K562 (cell line): ENCODE measurements at regions not wholly inside any gene's neighbourhood (a gene's known extent, or its start where the extent isn't known, plus 50 kb on each side); places are given as distances from the start of the nearest gene placed in this dataset.

Experiments used
- ATAC-seq: fragments of 200-7000 bp; cut with Tn5 transposase; 3 replicates; pipeline ENCODE4 v1.9.1; 2020; ENCODE audit warnings: moderate library complexity
- BruUV-seq: library from RNA; stranded (reverse); fragments of 400-500 nt; replicated peaks from 2 replicates; lab custom pipeline; 2021; lab: Mats Ljungman, UMichigan
- CTCF ChIA-PET: fragments of 300-600 bp; formaldehyde crosslinking; extraction: SDS; loops from one replicate; lab custom pipeline; 2021; ENCODE audit warnings: low intra/inter-chr PET ratio; lab: Yijun Ruan, JAX
- POLR2A ChIA-PET: fragments of 300-600, 350-650 bp; sonication (Branson Sonifier 250); formaldehyde crosslinking; extraction: SDS; loops from one replicate; lab custom pipeline; 2021; ENCODE audit warnings: antibody characterized with exemption, inconsistent platforms; lab: Yijun Ruan, JAX
- DNase-seq, 4 experiments: peaks; one replicate each; pipeline versions ENCODE4 v3.0.0 to v3.0.0-alpha.2; 2011 to 2018; ENCODE audit warnings: low spot score in 3 of 4, mixed read lengths in 3 of 4; ENCODE audit errors: extremely low read depth in 1 of 4
- FAIRE-seq: peaks from 2 replicates; lab custom pipeline; 2011; peaks lifted over from hg19 to GRCh38; lab: Jason Lieb, UNC
- H2AFZ ChIP-seq: 2 replicates; pipeline ENCODE4 v1.6.0; 2011; ENCODE audit warnings: low read depth, low read length, control low read depth, inconsistent platforms
- H3K27ac ChIP-seq: fragments of 200-600 bp; 3 replicates; pipeline ENCODE4 v1.8.0; 2011; ENCODE audit warnings: low read depth, mild to moderate bottlenecking, control low read depth, inconsistent platforms, low read length, moderate library complexity, mixed read lengths; ENCODE audit errors: extremely low read depth
- H3K27me3 ChIP-seq, 2 experiments: fragments of 300-600 bp in 1 of 2; 2 replicates in 1 of 2; 3 replicates in 1 of 2; pipeline versions ENCODE4 v1.6.0 to v1.8.0; 2011; ENCODE audit warnings: inconsistent platforms in 2 of 2, low read length in 2 of 2, mild to moderate bottlenecking in 1 of 2, mixed read lengths in 1 of 2, moderate library complexity in 1 of 2; ENCODE audit not compliant: control insufficient read depth in 2 of 2, insufficient read depth in 2 of 2
- H3K36me3 ChIP-seq: fragments of 300-600 bp; 3 replicates; pipeline ENCODE4 v1.8.0; 2011; ENCODE audit warnings: mild to moderate bottlenecking, low read length, inconsistent platforms; ENCODE audit not compliant: control insufficient read depth, insufficient read depth
- H3K4me1 ChIP-seq, 2 experiments: fragments of 200-600 bp in 1 of 2; replicated peaks in 1 of 2; 2 replicates in 1 of 2; 3 replicates in 1 of 2; pipeline versions ENCODE4 v1.5.1 to v1.8.0; 2011; ENCODE audit warnings: inconsistent platforms in 2 of 2, low read length in 2 of 2, mild to moderate bottlenecking in 1 of 2, mixed read lengths in 1 of 2, moderate library complexity in 1 of 2; ENCODE audit not compliant: control insufficient read depth in 2 of 2, insufficient read depth in 2 of 2
- H3K4me2 ChIP-seq: 2 replicates; pipeline ENCODE4 v1.6.1; 2011; ENCODE audit warnings: low read length, control low read depth, inconsistent platforms, mixed read lengths; ENCODE audit not compliant: insufficient read depth
- H3K4me3 ChIP-seq: fragments of 200-600 bp; sonication (generic), shearing (Covaris generic); 2 replicates; pipeline ENCODE4 v1.5.1; 2016; ENCODE audit warnings: control low read depth, inconsistent platforms
- H3K79me2 ChIP-seq: fragments of 200-600 bp; 3 replicates; pipeline ENCODE4 v1.8.0; 2011; ENCODE audit warnings: low read length, inconsistent platforms; ENCODE audit not compliant: control insufficient read depth, insufficient read depth
- H3K9ac ChIP-seq, 2 experiments: 2 replicates each; pipeline versions ENCODE4 v1.6.0 to v1.6.1; 2011; ENCODE audit warnings: low read depth in 2 of 2, low read length in 2 of 2, control low read depth in 1 of 2, inconsistent platforms in 1 of 2, mild to moderate bottlenecking in 1 of 2, mixed read lengths in 1 of 2; ENCODE audit not compliant: insufficient read depth in 1 of 2
- H3K9me1 ChIP-seq: one replicate; pipeline ENCODE4 v1.6.0; 2011; ENCODE audit warnings: inconsistent platforms, mild to moderate bottlenecking, low read length, moderate library complexity; ENCODE audit not compliant: control insufficient read depth, insufficient read depth
- H3K9me3 ChIP-seq: replicated peaks from 2 replicates; pipeline ENCODE4 v1.5.1; 2011; ENCODE audit warnings: low read depth, low read length, inconsistent platforms; ENCODE audit not compliant: control insufficient read depth, insufficient read depth
- H4K20me1 ChIP-seq: replicated peaks from 2 replicates; pipeline ENCODE4 v1.6.1; 2011; ENCODE audit warnings: low read length, inconsistent platforms, mixed read lengths; ENCODE audit not compliant: control insufficient read depth, insufficient read depth
- ARID4B ChIP-seq: sonication (generic); formaldehyde crosslinking; IDR thresholded peaks from 2 replicates; pipeline ENCODE4 v1.8.0; 2022; ENCODE audit warnings: mild to moderate bottlenecking, missing genetic modification reagents
- CBFA2T3 ChIP-seq: fragments of 450-650 bp; IDR thresholded peaks from 2 replicates; pipeline ENCODE4 v1.6.1; 2017
- CREB3 ChIP-seq: fragments of 450-650 bp; conservative IDR thresholded peaks from 2 replicates; pipeline ENCODE4 v1.6.1; 2016; ENCODE audit warnings: missing genetic modification characterization, low read depth, mild to moderate bottlenecking, missing compliant biosample characterization, moderate library complexity
- DIDO1 ChIP-seq: fragments of 450-650 bp; IDR thresholded peaks from 2 replicates; pipeline ENCODE4 v1.6.1; 2016; ENCODE audit warnings: low read depth, missing biosample characterization, missing genetic modification characterization
- MLX ChIP-seq, 2 experiments: fragments of 450-650 bp in 1 of 2; sonication (generic) in 1 of 2; formaldehyde crosslinking; conservative IDR thresholded peaks; 2 replicates each; pipeline versions ENCODE4 v1.4.0 to v1.8.1; 2020 to 2022; ENCODE audit warnings: mild to moderate bottlenecking in 1 of 2, missing genetic modification reagents in 1 of 2
- NCOA2 ChIP-seq, 2 experiments: fragments of 450-650 bp; IDR thresholded peaks; 2 replicates each; pipeline ENCODE4 v1.6.1; 2018; ENCODE audit warnings: mild to moderate bottlenecking in 2 of 2, moderate library complexity in 1 of 2; ENCODE audit not compliant: partially characterized antibody in 2 of 2
- SMAD4 ChIP-seq: fragments of 250-450 bp; sonication (Bioruptor Pico); conservative IDR thresholded peaks from 2 replicates; pipeline ENCODE4 v1.8.0; 2021; ENCODE audit warnings: inconsistent platforms, mild to moderate bottlenecking, moderate library complexity
- SP1 ChIP-seq: sonication (generic); formaldehyde crosslinking; IDR thresholded peaks from 2 replicates; pipeline ENCODE4 v1.8.1; 2022; ENCODE audit warnings: mild to moderate bottlenecking, missing genetic modification reagents
- TEAD2 ChIP-seq: fragments of 450-650 bp; IDR thresholded peaks from 2 replicates; pipeline ENCODE4 v1.6.1; 2016; ENCODE audit warnings: missing genetic modification characterization, control low read depth, missing compliant biosample characterization
- ZKSCAN1 ChIP-seq: fragments of 150-350 bp; IDR thresholded peaks from 2 replicates; pipeline ENCODE4 v1.6.1; 2016; ENCODE audit warnings: low read depth, low read length
- ZNF263 ChIP-seq: sonication (generic); formaldehyde crosslinking; IDR thresholded peaks from 2 replicates; pipeline ENCODE4 v1.8.0; 2022; ENCODE audit warnings: mild to moderate bottlenecking, missing genetic modification reagents, borderline replicate concordance
- ZNF561 ChIP-seq: fragments of 450-650 bp; formaldehyde crosslinking; conservative IDR thresholded peaks from 2 replicates; pipeline ENCODE4 v1.4.0; 2020; ENCODE audit warnings: mild to moderate bottlenecking, moderate library complexity
- ZNF785 ChIP-seq: fragments of 250-450 bp; sonication (Bioruptor Pico); IDR thresholded peaks from 2 replicates; pipeline ENCODE4 v1.4.0; 2020; ENCODE audit warnings: mild to moderate bottlenecking
- WGBS: fragments of 100-300 bp; shearing (Covaris generic); methylation state at CpG from one replicate; pipeline ENCODE4 v1.1.6; 2016; ENCODE audit warnings: low coverage, mixed read lengths; ENCODE audit not compliant: insufficient coverage; ENCODE audit errors: missing lambda C conversion rate; 5-methylcytosine and 5-hydroxymethylcytosine counted together
- in situ Hi-C: fragments of 300-500 bp; cut with MboI; formaldehyde crosslinking; loops from 4 replicates; pipeline ENCODE4 v1.15.0; 2018; ENCODE audit warnings: inconsistent platforms, mixed read lengths
- intact Hi-C: fragments of 100-400 bp; cut with micrococcal nuclease; formaldehyde crosslinking; loops from 2 replicates; pipeline ENCODE4 v1.14.2; 2022

- TF ChIP-seq ARID4B: no peak
- TF ChIP-seq NCOA2 (IDR thresholded peaks at IDR 0.05; ENCODE audit: partially characterized antibody in 2 of 2): no peak
- no peak for TF ChIP-seq DIDO1 (tag)
- TF ChIP-seq, all 486 proteins: peak for 6
Measured at GRCh38 chr2:193276560-193276959, 1081.8 kb upstream of the TMEFF2 start (continued).

- ChIA-PET POLR2A (no interaction called here), CTCF (no interaction called here)
- H3K9me1 ChIP-seq: no peaks in the 10 kb centered on the region
- no peaks in the 10 kb centered on the region for H3K9me3 ChIP-seq
- H4K20me1 ChIP-seq: no peaks in the 10 kb centered on the region
- 0% methylated on average over 5 of the region's 6 CpGs for WGBS
- no peak overlapping the region for H3K4me2 ChIP-seq
- ATAC-seq (peak; percentile 77), FAIRE-seq (no peak), DNase-seq (peak in 2 of 4 experiments; percentile 7 to 34)
- no peak overlapping the region for H3K9ac ChIP-seq
- no peaks in the 10 kb centered on the region for H3K27me3 ChIP-seq
- BruUV-seq: no TSS peak
- no peak overlapping the region for H2AFZ ChIP-seq
- H3K79me2 ChIP-seq: no peaks in the 10 kb centered on the region
- in situ Hi-C loops (no loop called here), intact Hi-C loops (no loop called here)
- H3K4me1 ChIP-seq: no peaks in the 10 kb centered on the region
- H3K36me3 ChIP-seq: no peaks in the 10 kb centered on the region
- no peak overlapping the region for H3K4me3 ChIP-seq
- no peak overlapping the region for H3K27ac ChIP-seq
- TF ChIP-seq CREB3 (no peak), SP1 (CRISPR knock-in tag) (no peak), ZNF263 (CRISPR knock-in tag) (no peak), ZKSCAN1 (no peak), CBFA2T3 (0 out of 2 replicates have a peak, but pooled peaks have one; percentile 27), SMAD4 (CRISPR knock-in tag) (0 out of 2 replicates have a peak, but pooled peaks have one; percentile 17), ZNF785 (CRISPR knock-in tag) (no peak), ZNF561 (CRISPR knock-in tag) (no peak), MLX (CRISPR knock-in tag; conservative IDR thresholded peaks at IDR 0.05) (no peak), TEAD2 (no peak)
Measured at GRCh38 chr2:193276069-193276468, 1081.3 kb upstream of the TMEFF2 start.
